OCI-LY3 (cell line): ENCODE measurements at regions not wholly inside any gene's neighbourhood (a gene's known extent, or its start where the extent isn't known, plus 50 kb on each side); places are given as distances from the start of the nearest gene placed in this dataset.
A peak's percentile ranks its signal among the peaks of the same experiment; 100 is the strongest.

Experiments
- CTCF ChIP-seq: fragments of 200-600, 300-600 bp; sonication (generic); IDR thresholded peaks from 2 replicates; pipeline ENCODE4 v1.5.1; 2014; ENCODE audit warnings: antibody characterized with exemption, low read length, low read depth
- EZH2phosphoT487 ChIP-seq: fragments of 200-600 bp; shearing (Covaris generic); IDR thresholded peaks from 2 replicates; pipeline ENCODE4 v1.6.1; 2018; ENCODE audit warnings: antibody characterized with exemption, mixed run types, low read depth

GRCh38 chr2:221068123-221068522 lies 504.0 kb downstream of the EPHA4 start:
- TF ChIP-seq CTCF = peak; percentile 19; the same call in 1 of the 2 replicates
- TF ChIP-seq EZH2phosphoT487 = no peak
